Body of pancreas (tissue), 4 donors: ENCODE measurements at regions not wholly inside any gene's neighbourhood (a gene's known extent, or its start where the extent isn't known, plus 50 kb on each side); places are given as distances from the start of the nearest gene placed in this dataset.

ENCODE experiments used
- ATAC-seq: fragments of 150-250 bp; one replicate; pipeline ENCODE4 v1.9.1; 2016
- DNase-seq, 4 donors: peaks; one replicate each; pipeline ENCODE4 v3.0.0-alpha.2; 2019
- H3K27ac ChIP-seq, 4 donors: fragments of 200-600 bp; sonication (generic); 1 replicate in 3 of 4; 2 replicates in 1 of 4; pipeline versions ENCODE4 v1.5.1 to v1.6.1; 2016 to 2019; ENCODE audit warnings: mild to moderate bottlenecking in 1 of 4, mixed read lengths in 1 of 4, moderate library complexity in 1 of 4
- H3K27me3 ChIP-seq, 2 donors: fragments of 200-600 bp; sonication (generic); one replicate each; pipeline ENCODE4 v1.6.0; 2016; ENCODE audit warnings: mild to moderate bottlenecking in 1 of 2
- H3K36me3 ChIP-seq, 2 donors: fragments of 200-600 bp; sonication (generic); replicated peaks in 1 of 2; 2 replicates each; pipeline ENCODE4 v1.5.1; 2016; ENCODE audit warnings: low read depth in 2 of 2; ENCODE audit not compliant: insufficient read depth in 1 of 2
- H3K4me1 ChIP-seq: fragments of 200-600 bp; sonication (generic); one replicate; pipeline ENCODE4 v1.6.0; 2016
- H3K4me3 ChIP-seq, 2 donors: fragments of 200-600 bp; sonication (generic); 1 replicate in 1 of 2; 2 replicates in 1 of 2; pipeline ENCODE4 v1.5.1; 2016 to 2019
- H3K9me3 ChIP-seq, 3 donors: fragments of 200-600 bp; sonication (generic); 1 replicate in 2 of 3; 2 replicates in 1 of 3; pipeline ENCODE4 v1.5.1; 2016
- CTCF ChIP-seq, 7 experiments: fragments of 450-650 bp in 4 of 7; fragments of 200-600 bp in 3 of 7; sonication (generic) in 3 of 7; IDR thresholded peaks; one replicate each; pipeline ENCODE4 v1.5.1; 2016 to 2019; ENCODE audit warnings: antibody characterized with exemption in 7 of 7
- POLR2A ChIP-seq, 3 donors: fragments of 450-650 bp; IDR thresholded peaks; one replicate each; pipeline ENCODE4 v1.6.1; 2016; ENCODE audit warnings: antibody characterized with exemption in 3 of 3, mild to moderate bottlenecking in 2 of 3
- WGBS, 2 donors: methylation state at CpG; one replicate each; pipeline ENCODE4 v1.1.5; 2017; 5-methylcytosine and 5-hydroxymethylcytosine counted together
- intact Hi-C: fragments of 100-400 bp; cut with DNase I; formaldehyde crosslinking; loops from one replicate; pipeline ENCODE4 v1.15.1; 2023

- Histone ChIP-seq H3K36me3 (no peaks in the 10 kb centered on the region), H3K27ac (no peak overlapping the region), H3K9me3 (no peaks in the 10 kb centered on the region), H3K27me3 (no peaks in the 10 kb centered on the region), H3K4me3 (no peak overlapping the region), H3K4me1 (peaks cover 17% of the 10 kb centered on the region)
- TF ChIP-seq POLR2A (IDR thresholded peaks at IDR 0.05) (no peak), CTCF (IDR thresholded peaks at IDR 0.05) (no peak)
- intact Hi-C loops, result no loop called here
- WGBS, 2 donors, result 44 to 49% methylated on average over 2 of the region's 2 CpGs
- DNase-seq (no peak), ATAC-seq (no peak)
These were observed 171.2 kb downstream of the AHSP start for GRCh38 chr16:31698901-31699300.

- DNase-seq, result no peak
- H3K9me3 ChIP-seq, result no peaks in the 10 kb centered on the region
- no peak overlapping the region for H3K4me3 ChIP-seq
- no peaks in the 10 kb centered on the region for H3K27me3 ChIP-seq
- H3K36me3 ChIP-seq, result peaks cover 0 to 5% of the 10 kb centered on the region in 2 donors
- 67 to 68% methylated on average over 8 of the region's 8 CpGs for WGBS, 2 donors
- intact Hi-C loops, result no loop called here
- H3K27ac ChIP-seq, result no peak overlapping the region
- peaks cover 17% of the 10 kb centered on the region for H3K4me1 ChIP-seq
- ATAC-seq, result no peak
- TF ChIP-seq CTCF (IDR thresholded peaks at IDR 0.05) (no peak), POLR2A (IDR thresholded peaks at IDR 0.05) (no peak)
These were observed 171.9 kb downstream of the AHSP start for GRCh38 chr16:31699601-31700000.

- peak overlapping the region in 3 of 4 donors; percentile 72 to 83 (median 80) for H3K27ac ChIP-seq
- WGBS, 2 donors, result 10 to 14% methylated on average over 8 of the region's 8 CpGs
- no peaks in the 10 kb centered on the region for H3K27me3 ChIP-seq
- peaks cover 17% of the 10 kb centered on the region for H3K4me1 ChIP-seq
- peaks cover 0 to 10% of the 10 kb centered on the region in 2 donors for H3K36me3 ChIP-seq
- no peak for ATAC-seq
- intact Hi-C loops, result loop anchor here (10.0 kb wide), 1 partner anchor 205 kb away; no protein-coding TSS in a partner anchor
- peak overlapping the region in 1 of 2 donors; percentile 89 for H3K4me3 ChIP-seq
- TF ChIP-seq POLR2A (IDR thresholded peaks at IDR 0.05) (no peak), CTCF (IDR thresholded peaks at IDR 0.05) (no peak)
- DNase-seq, result no peak
- no peaks in the 10 kb centered on the region for H3K9me3 ChIP-seq
These were observed 172.5 kb downstream of the AHSP start for GRCh38 chr16:31700200-31700529.

- TF ChIP-seq POLR2A (IDR thresholded peaks at IDR 0.05) (peak; percentile 19 to 75 (median 73)), CTCF (IDR thresholded peaks at IDR 0.05) (peak in 1 of 7 experiments; percentile 15)
- H3K4me3 ChIP-seq, result peak overlapping the region; percentile 60 to 89
- peak overlapping the region in 3 of 4 donors; percentile 72 to 83 (median 80) for H3K27ac ChIP-seq
- peaks cover 17% of the 10 kb centered on the region for H3K4me1 ChIP-seq
- 0 to 2% methylated on average over 30 to 56 of the region's 56 CpGs for WGBS, 2 donors
- peaks cover 0 to 13% of the 10 kb centered on the region in 2 donors for H3K36me3 ChIP-seq
- intact Hi-C loops, result loop anchor here (10.0 kb wide), 1 partner anchor 206 kb away; no protein-coding TSS in a partner anchor
- peak; percentile 88 to 96 (median 90) for DNase-seq
- H3K27me3 ChIP-seq, result no peaks in the 10 kb centered on the region
- H3K9me3 ChIP-seq, result no peaks in the 10 kb centered on the region
- ATAC-seq, result peak; percentile 96
These were observed 172.8 kb upstream of the ZNF267 start for GRCh38 chr16:31700530-31701388.
